ENCODE measurements at regions not wholly inside any gene's neighbourhood (a gene's known extent, or its start where the extent isn't known, plus 50 kb on each side); places are given as distances from the start of the nearest gene placed in this dataset.

DNA sequence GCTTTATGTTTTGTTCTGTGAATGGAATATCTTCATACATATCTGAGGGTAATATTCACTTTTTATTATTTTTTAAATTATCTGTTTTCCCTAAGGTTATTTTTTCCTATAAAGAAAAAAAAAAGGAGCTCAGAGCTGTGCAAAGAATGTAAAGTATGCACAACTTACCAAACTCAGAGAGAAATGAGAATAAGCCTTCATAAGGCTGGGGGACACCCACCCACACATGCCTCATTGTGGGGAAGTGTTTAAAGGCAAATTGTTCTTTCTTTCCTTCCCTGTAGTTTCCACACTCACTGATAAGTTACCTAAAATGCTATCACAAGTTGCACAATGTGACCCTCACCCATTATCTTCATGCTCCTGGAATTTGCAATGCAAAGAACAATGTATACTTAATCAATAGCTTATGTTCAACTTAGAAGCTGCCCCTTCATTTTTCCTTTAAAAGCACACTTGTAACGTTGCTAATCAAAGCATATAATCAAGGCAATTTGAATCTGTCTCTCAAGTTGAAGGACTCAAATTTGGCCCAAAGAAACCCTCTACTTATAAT is 108.1 kb downstream of the GNAT3 start:
- Histone ChIP-seq H2AFZ (no peak overlapping the region), H3K27ac (no peak overlapping the region), H3K4me1 (replicated peaks; ENCODE audit: insufficient read depth) (no peaks in the 10 kb centered on the region), H3K9me3 (ENCODE audit: insufficient read depth, low read depth) (no peaks in the 10 kb centered on the region), H3K9me2 (ENCODE audit: insufficient read depth) (no peaks in the 10 kb centered on the region), H3K79me2 (ENCODE audit: low read depth) (no peaks in the 10 kb centered on the region), H4K20me1 (ENCODE audit: insufficient read depth) (no peaks in the 10 kb centered on the region), H3K36me3 (ENCODE audit: low read depth) (no peaks in the 10 kb centered on the region), H3K27me3 (ENCODE audit: insufficient read depth, low read depth) (no peaks in the 10 kb centered on the region), H3K4me3 (no peak overlapping the region), H3K4me2 (no peak overlapping the region), H3F3A (ENCODE audit: insufficient read depth, low read depth) (no peaks in the 10 kb centered on the region)
- no peak for DNase-seq
- no TSS peak for BruUV-seq (replicated peaks)
- TF ChIP-seq CTCF (conservative IDR thresholded peaks at IDR 0.05), result no peak
- TF ChIP-seq EZH2 (IDR thresholded peaks at IDR 0.05; ENCODE audit: low read depth), result no peak
- ChIA-PET CTCF (no interaction called here), POLR2A (ENCODE audit: unreplicated experiment) (no interaction called here)
- intact Hi-C loops (cut with micrococcal nuclease; ENCODE audit: unreplicated experiment), result no loop called here

- TF ChIP-seq EZH2 (IDR thresholded peaks at IDR 0.05; ENCODE audit: low read depth), result no peak
- no peak for TF ChIP-seq CTCF (conservative IDR thresholded peaks at IDR 0.05)
- Histone ChIP-seq H3K27ac (no peak overlapping the region), H3F3A (ENCODE audit: insufficient read depth, low read depth) (no peaks in the 10 kb centered on the region), H3K4me3 (no peak overlapping the region), H3K9me3 (ENCODE audit: insufficient read depth, low read depth) (no peaks in the 10 kb centered on the region), H2AFZ (0 out of 2 replicates have a peak overlapping the region, but pooled peaks have one; percentile 30), H3K79me2 (ENCODE audit: low read depth) (no peaks in the 10 kb centered on the region), H4K20me1 (ENCODE audit: insufficient read depth) (no peaks in the 10 kb centered on the region), H3K4me1 (replicated peaks; ENCODE audit: insufficient read depth) (no peaks in the 10 kb centered on the region), H3K27me3 (ENCODE audit: insufficient read depth, low read depth) (no peaks in the 10 kb centered on the region), H3K36me3 (ENCODE audit: low read depth) (no peaks in the 10 kb centered on the region), H3K9me2 (ENCODE audit: insufficient read depth) (no peaks in the 10 kb centered on the region), H3K4me2 (no peak overlapping the region)
- POLR2A ChIA-PET (ENCODE audit: unreplicated experiment), result no interaction called here
- no peak for DNase-seq
- intact Hi-C loops (cut with micrococcal nuclease; ENCODE audit: unreplicated experiment), result no loop called here
- BruUV-seq (replicated peaks), result no TSS peak
- CTCF ChIA-PET, result no interaction called here
Measured at GRCh38 chr7:80401708-80402107, 110.2 kb downstream of the GNAT3 start.

- Histone ChIP-seq H3K4me2 (no peak overlapping the region), H3K9me2 (ENCODE audit: insufficient read depth) (no peaks in the 10 kb centered on the region), H3K79me2 (ENCODE audit: low read depth) (no peaks in the 10 kb centered on the region), H3K36me3 (ENCODE audit: low read depth) (no peaks in the 10 kb centered on the region), H3K9me3 (ENCODE audit: insufficient read depth, low read depth) (no peaks in the 10 kb centered on the region), H3K27ac (no peak overlapping the region), H3F3A (ENCODE audit: insufficient read depth, low read depth) (no peaks in the 10 kb centered on the region), H4K20me1 (ENCODE audit: insufficient read depth) (no peaks in the 10 kb centered on the region), H3K4me3 (no peak overlapping the region), H3K27me3 (ENCODE audit: insufficient read depth, low read depth) (no peaks in the 10 kb centered on the region), H2AFZ (no peak overlapping the region), H3K4me1 (replicated peaks; ENCODE audit: insufficient read depth) (no peaks in the 10 kb centered on the region)
- DNase-seq, result no peak
- ChIA-PET POLR2A (ENCODE audit: unreplicated experiment) (no interaction called here), CTCF (no interaction called here)
- no peak for TF ChIP-seq CTCF (conservative IDR thresholded peaks at IDR 0.05)
- no peak for TF ChIP-seq EZH2 (IDR thresholded peaks at IDR 0.05; ENCODE audit: low read depth)
- intact Hi-C loops (cut with micrococcal nuclease; ENCODE audit: unreplicated experiment), result loop anchor here (2.0 to 10.0 kb wide), 3 partner anchors 259 to 333 kb away; partner anchors contain the start of gene GNAI1
- no TSS peak for BruUV-seq (replicated peaks)
Measured at GRCh38 chr7:80393786-80394185, 118.1 kb downstream of the GNAT3 start.

Measured in PC-9 (cell line).